ENCODE measurements at regions not wholly inside any gene's neighbourhood (a gene's known extent, or its start where the extent isn't known, plus 50 kb on each side); places are given as distances from the start of the nearest gene placed in this dataset.

GRCh38 chr6:5866547-5867051 lies 140.1 kb downstream of the NRN1 start:
- ATAC-seq, result peak; percentile 90 to 97
- Histone ChIP-seq H3K4me3 (peak overlapping the region in 3 of 4 donors; percentile 12 to 17 (median 17)), H3K27me3 (no peaks in the 10 kb centered on the region), H3K9me3 (peaks cover 0 to 3% (median 0%) of the 10 kb centered on the region in 3 donors), H3K27ac (peak overlapping the region; percentile 9 to 55 (median 45)), H3K36me3 (no peaks in the 10 kb centered on the region), H3K4me1 (peaks cover 0 to 11% of the 10 kb centered on the region in 2 donors)
- peak in 1 of 2 donors; percentile 49 for DNase-seq
- in situ Hi-C loops (cut with MboI; ENCODE audit: low sequenced_read_pairs in 4 of 4) (no loop called here), intact Hi-C loops (cut with DNase I; ENCODE audit: low total_unique reads) (no loop called here)
- TF ChIP-seq CTCF (IDR thresholded peaks at IDR 0.05 in 4 of 5, conservative IDR thresholded peaks at IDR 0.05 in 1 of 5) (no peak), POLR2A (IDR thresholded peaks at IDR 0.05) (no peak)

- DNase-seq (no peak), ATAC-seq (no peak)
- Histone ChIP-seq H3K27ac (no peak overlapping the region), H3K4me1 (peaks cover 0 to 11% of the 10 kb centered on the region in 2 donors), H3K9me3 (no peaks in the 10 kb centered on the region), H3K4me3 (no peak overlapping the region), H3K36me3 (no peaks in the 10 kb centered on the region), H3K27me3 (no peaks in the 10 kb centered on the region)
- TF ChIP-seq POLR2A (IDR thresholded peaks at IDR 0.05) (no peak), CTCF (IDR thresholded peaks at IDR 0.05 in 4 of 5, conservative IDR thresholded peaks at IDR 0.05 in 1 of 5) (no peak)
- intact Hi-C loops (cut with DNase I; ENCODE audit: low total_unique reads), result no loop called here
- in situ Hi-C loops (cut with MboI; ENCODE audit: low sequenced_read_pairs in 4 of 4), result no loop called here
These were observed 141.2 kb downstream of the NRN1 start for GRCh38 chr6:5865506-5866031.

GRCh38 chr6:5860849-5861248 lies 145.9 kb downstream of the NRN1 start:
- Histone ChIP-seq H3K9me3 (no peaks in the 10 kb centered on the region), H3K4me3 (no peak overlapping the region), H3K4me1 (no peaks in the 10 kb centered on the region), H3K27me3 (no peaks in the 10 kb centered on the region), H3K27ac (no peak overlapping the region), H3K36me3 (no peaks in the 10 kb centered on the region)
- ATAC-seq (no peak), DNase-seq (no peak)
- TF ChIP-seq POLR2A (IDR thresholded peaks at IDR 0.05) (no peak), CTCF (IDR thresholded peaks at IDR 0.05 in 4 of 5, conservative IDR thresholded peaks at IDR 0.05 in 1 of 5) (no peak)
- intact Hi-C loops (cut with DNase I; ENCODE audit: low total_unique reads) (no loop called here), in situ Hi-C loops (cut with MboI; ENCODE audit: low sequenced_read_pairs in 4 of 4) (no loop called here)

- in situ Hi-C loops (cut with MboI; ENCODE audit: low sequenced_read_pairs in 4 of 4), result no loop called here
- TF ChIP-seq CTCF (IDR thresholded peaks at IDR 0.05 in 4 of 5, conservative IDR thresholded peaks at IDR 0.05 in 1 of 5), result no peak
- no peak for TF ChIP-seq POLR2A (IDR thresholded peaks at IDR 0.05)
- ATAC-seq, result no peak
These were observed 150.8 kb downstream of the NRN1 start for GRCh38 chr6:5855787-5856470.

More at GRCh38 chr6:5855787-5856470, 150.8 kb downstream of the NRN1 start:
- Histone ChIP-seq H3K36me3 (no peaks in the 10 kb centered on the region), H3K27ac (no peak overlapping the region), H3K27me3 (peaks cover 8 to 11% (median 9%) of the 10 kb centered on the region in 3 donors), H3K9me3 (no peaks in the 10 kb centered on the region), H3K4me3 (no peak overlapping the region), H3K4me1 (no peaks in the 10 kb centered on the region)
- DNase-seq, result no peak
- intact Hi-C loops (cut with DNase I; ENCODE audit: low total_unique reads), result no loop called here
